Smooth muscle cell (in vitro differentiated cells): ENCODE measurements at regions not wholly inside any gene's neighbourhood (a gene's known extent, or its start where the extent isn't known, plus 50 kb on each side); places are given as distances from the start of the nearest gene placed in this dataset.
A peak's percentile ranks its signal among the peaks of the same experiment; 100 is the strongest.

Experiments used
- DNase-seq: peaks from one replicate; lab custom pipeline; 2025; ENCODE audit not compliant: unreplicated experiment; lab: John Stamatoyannopoulos, UW
- H2AFZ ChIP-seq: fragments of 200-600 bp; sonication (generic); 2 replicates; pipeline ENCODE4 v1.6.0; 2016; ENCODE audit warnings: antibody characterized with exemption, low read depth, mild to moderate bottlenecking
- H3F3A ChIP-seq: fragments of 200-600 bp; sonication (generic); 2 replicates; pipeline ENCODE4 v1.6.0; 2017; ENCODE audit warnings: antibody characterized with exemption, low read depth
- H3K27ac ChIP-seq: fragments of 200-600 bp; sonication (generic); 2 replicates; pipeline ENCODE4 v1.5.1; 2016; ENCODE audit warnings: low read depth, mild to moderate bottlenecking
- H3K27me3 ChIP-seq: fragments of 200-600 bp; sonication (generic); 2 replicates; pipeline ENCODE4 v1.6.1; 2016; ENCODE audit warnings: low read depth, mild to moderate bottlenecking
- H3K36me3 ChIP-seq: fragments of 200-600 bp; sonication (generic); 2 replicates; pipeline ENCODE4 v1.5.1; 2016; ENCODE audit warnings: low read depth
- H3K4me1 ChIP-seq: fragments of 200-600 bp; sonication (generic); 2 replicates; pipeline ENCODE4 v1.5.1; 2016; ENCODE audit warnings: low read depth
- H3K4me2 ChIP-seq: fragments of 200-600 bp; sonication (generic); 2 replicates; pipeline ENCODE4 v1.6.0; 2016; ENCODE audit warnings: mild to moderate bottlenecking
- H3K4me3 ChIP-seq: fragments of 200-600 bp; sonication (generic); 2 replicates; pipeline ENCODE4 v1.5.1; 2016; ENCODE audit warnings: mild to moderate bottlenecking
- H3K79me2 ChIP-seq: fragments of 200-600 bp; sonication (generic); 2 replicates; pipeline ENCODE4 v1.6.0; 2016; ENCODE audit warnings: low read depth, mild to moderate bottlenecking
- H3K9ac ChIP-seq: fragments of 200-600 bp; sonication (generic); 2 replicates; pipeline ENCODE4 v1.6.0; 2016; ENCODE audit warnings: low read depth
- H3K9me3 ChIP-seq: fragments of 200-600 bp; sonication (generic); replicated peaks from 2 replicates; pipeline ENCODE4 v1.5.1; 2016; ENCODE audit warnings: low read depth
- H4K20me1 ChIP-seq: fragments of 200-600 bp; sonication (generic); 2 replicates; pipeline ENCODE4 v1.6.0; 2016; ENCODE audit warnings: low read depth
- WGBS: methylation state at CpG from one replicate; pipeline ENCODE4 v1.1.7; 2016; ENCODE audit warnings: low lambda C conversion rate; 5-methylcytosine and 5-hydroxymethylcytosine counted together
- TF ChIP-seq, protein P1 (sequence below): fragments of 200-600 bp; sonication (generic); IDR thresholded peaks from 2 replicates; pipeline ENCODE4 v1.5.1; 2017; ENCODE audit warnings: borderline replicate concordance, mild to moderate bottlenecking, antibody characterized with exemption; ENCODE audit not compliant: insufficient read depth, poor library complexity, severe bottlenecking

DNA sequence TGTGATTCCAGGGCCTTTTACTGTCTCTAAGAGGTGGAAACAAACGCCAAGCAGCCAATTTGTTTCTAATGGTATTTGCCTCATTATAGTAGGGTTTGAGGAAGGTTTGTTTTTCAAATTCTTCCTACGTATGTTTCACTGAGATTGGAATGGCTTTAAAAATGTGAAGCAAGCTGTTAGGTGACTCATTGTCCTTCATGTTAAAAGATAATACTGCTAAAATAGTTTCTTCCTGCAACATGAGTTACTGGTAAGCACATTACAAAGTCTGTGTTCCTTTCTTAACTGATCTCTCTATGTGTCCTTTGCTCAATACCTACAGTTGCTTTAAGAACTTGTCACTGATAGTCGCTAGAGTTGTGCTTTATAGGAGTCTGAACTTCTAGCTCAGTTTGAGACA lies 1183.9 kb downstream of the RPA4 start:
- Histone ChIP-seq H3K9me3 (no peaks in the 10 kb centered on the region), H3K9ac (no peak overlapping the region), H3K27me3 (no peaks in the 10 kb centered on the region), H2AFZ (peak overlapping the region; percentile 83), H3K79me2 (no peaks in the 10 kb centered on the region), H3F3A (no peaks in the 10 kb centered on the region), H3K4me1 (peaks cover 22% of the 10 kb centered on the region), H3K4me3 (no peak overlapping the region), H3K4me2 (peak overlapping the region; percentile 55), H4K20me1 (no peaks in the 10 kb centered on the region), H3K36me3 (no peaks in the 10 kb centered on the region), H3K27ac (peak overlapping the region; percentile 59)
- 17% methylated on average over 3 of the region's 3 CpGs for WGBS
- DNase-seq = no peak
- TF ChIP-seq, protein P1, sequence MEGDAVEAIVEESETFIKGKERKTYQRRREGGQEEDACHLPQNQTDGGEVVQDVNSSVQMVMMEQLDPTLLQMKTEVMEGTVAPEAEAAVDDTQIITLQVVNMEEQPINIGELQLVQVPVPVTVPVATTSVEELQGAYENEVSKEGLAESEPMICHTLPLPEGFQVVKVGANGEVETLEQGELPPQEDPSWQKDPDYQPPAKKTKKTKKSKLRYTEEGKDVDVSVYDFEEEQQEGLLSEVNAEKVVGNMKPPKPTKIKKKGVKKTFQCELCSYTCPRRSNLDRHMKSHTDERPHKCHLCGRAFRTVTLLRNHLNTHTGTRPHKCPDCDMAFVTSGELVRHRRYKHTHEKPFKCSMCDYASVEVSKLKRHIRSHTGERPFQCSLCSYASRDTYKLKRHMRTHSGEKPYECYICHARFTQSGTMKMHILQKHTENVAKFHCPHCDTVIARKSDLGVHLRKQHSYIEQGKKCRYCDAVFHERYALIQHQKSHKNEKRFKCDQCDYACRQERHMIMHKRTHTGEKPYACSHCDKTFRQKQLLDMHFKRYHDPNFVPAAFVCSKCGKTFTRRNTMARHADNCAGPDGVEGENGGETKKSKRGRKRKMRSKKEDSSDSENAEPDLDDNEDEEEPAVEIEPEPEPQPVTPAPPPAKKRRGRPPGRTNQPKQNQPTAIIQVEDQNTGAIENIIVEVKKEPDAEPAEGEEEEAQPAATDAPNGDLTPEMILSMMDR = no peak

DNA sequence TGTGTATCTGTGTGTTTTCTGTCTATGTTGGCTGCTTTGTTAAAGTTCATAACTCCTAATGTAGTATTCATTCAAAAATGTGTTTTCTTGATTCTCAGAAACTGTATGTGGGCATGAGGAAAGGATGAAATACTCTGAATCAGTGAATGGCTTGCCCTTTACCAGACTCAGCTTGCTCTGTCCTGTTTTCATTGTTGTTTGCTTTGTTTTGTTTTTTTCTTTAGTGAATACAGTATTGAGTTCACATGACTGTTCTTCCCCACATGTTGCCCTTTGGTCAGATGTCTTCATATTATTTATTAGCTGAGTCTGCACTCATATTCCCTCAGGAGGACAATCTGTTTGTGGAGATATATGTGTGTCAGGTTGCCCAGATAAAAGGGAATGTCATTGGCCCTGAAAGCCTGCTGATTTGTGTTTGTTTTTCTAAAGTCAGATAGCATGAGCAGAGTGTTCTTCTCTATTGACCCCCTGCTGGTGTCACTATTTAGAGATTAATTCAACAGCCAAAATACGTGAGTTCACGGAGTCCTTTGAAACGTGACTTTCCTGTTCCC lies 1184.4 kb downstream of the RPA4 start:
- Histone ChIP-seq H3F3A (no peaks in the 10 kb centered on the region), H4K20me1 (no peaks in the 10 kb centered on the region), H2AFZ (peak overlapping the region; percentile 83), H3K36me3 (no peaks in the 10 kb centered on the region), H3K9me3 (no peaks in the 10 kb centered on the region), H3K4me2 (peak overlapping the region; percentile 55), H3K4me1 (peaks cover 22% of the 10 kb centered on the region), H3K79me2 (no peaks in the 10 kb centered on the region), H3K27ac (peak overlapping the region; percentile 59), H3K9ac (no peak overlapping the region), H3K4me3 (no peak overlapping the region), H3K27me3 (no peaks in the 10 kb centered on the region)
- 72% methylated on average over 3 of the region's 3 CpGs for WGBS
- no peak for DNase-seq
- TF ChIP-seq, protein P1 = no peak

DNA sequence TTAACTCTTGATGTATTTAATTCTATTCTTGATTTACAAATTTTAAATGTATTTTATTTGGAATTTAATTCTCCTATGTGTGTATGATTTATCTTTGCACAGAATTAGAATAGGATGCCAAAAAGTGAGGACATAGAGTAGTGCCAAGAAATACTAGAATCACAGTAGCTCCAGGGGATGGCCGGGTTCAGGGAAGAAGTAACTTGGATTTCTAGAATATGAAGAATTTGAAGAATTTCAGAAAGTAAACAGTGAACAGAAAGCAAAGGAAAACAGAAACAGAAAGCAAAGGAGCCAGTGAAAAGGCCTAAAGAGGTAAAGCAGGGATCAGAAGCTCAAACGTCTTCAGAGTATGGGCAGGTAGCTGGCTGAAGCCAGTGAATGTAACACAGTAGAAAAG lies 1187.6 kb downstream of the RPA4 start:
- Histone ChIP-seq H3K9me3 (no peaks in the 10 kb centered on the region), H3K9ac (no peak overlapping the region), H3K27ac (peak overlapping the region; percentile 24), H3K4me1 (peaks cover 22% of the 10 kb centered on the region), H2AFZ (peak overlapping the region; percentile 81), H3K4me2 (peak overlapping the region; percentile 46), H4K20me1 (no peaks in the 10 kb centered on the region), H3K36me3 (no peaks in the 10 kb centered on the region), H3F3A (no peaks in the 10 kb centered on the region), H3K27me3 (no peaks in the 10 kb centered on the region), H3K4me3 (no peak overlapping the region), H3K79me2 (no peaks in the 10 kb centered on the region)
- DNase-seq = no peak
- TF ChIP-seq, protein P1 = no peak
- 61% methylated on average over 2 of the region's 2 CpGs for WGBS

DNA sequence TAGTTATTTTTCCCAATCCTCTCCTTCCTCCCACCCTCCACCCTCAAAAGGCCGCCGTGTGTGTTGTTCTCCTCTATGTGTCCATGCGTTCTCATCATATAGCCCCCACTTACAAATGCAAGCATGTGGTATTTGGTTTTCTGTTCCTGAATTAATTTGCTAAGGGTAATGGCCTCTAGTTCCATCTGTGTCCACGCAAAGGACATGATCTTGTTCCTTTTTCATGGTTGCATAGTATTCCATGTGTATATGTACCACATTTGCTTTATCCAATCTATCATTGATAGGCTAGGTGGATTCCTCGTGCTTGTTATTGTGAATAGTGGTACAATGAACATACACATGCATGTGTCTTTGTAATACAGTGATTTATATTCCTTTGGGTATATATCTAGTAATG lies 1193.7 kb downstream of the RPA4 start:
- Histone ChIP-seq H3K79me2 (no peaks in the 10 kb centered on the region), H2AFZ (no peak overlapping the region), H4K20me1 (no peaks in the 10 kb centered on the region), H3K27ac (no peak overlapping the region), H3K4me1 (no peaks in the 10 kb centered on the region), H3K9me3 (no peaks in the 10 kb centered on the region), H3K4me2 (no peak overlapping the region), H3F3A (no peaks in the 10 kb centered on the region), H3K4me3 (no peak overlapping the region), H3K9ac (no peak overlapping the region), H3K36me3 (no peaks in the 10 kb centered on the region), H3K27me3 (no peaks in the 10 kb centered on the region)
- WGBS = 96% methylated on average over 5 of the region's 5 CpGs
- DNase-seq = no peak
- TF ChIP-seq, protein P1 = no peak
